ENCODE measurements at regions not wholly inside any gene's neighbourhood (a gene's known extent, or its start where the extent isn't known, plus 50 kb on each side); places are given as distances from the start of the nearest gene placed in this dataset.

DNA sequence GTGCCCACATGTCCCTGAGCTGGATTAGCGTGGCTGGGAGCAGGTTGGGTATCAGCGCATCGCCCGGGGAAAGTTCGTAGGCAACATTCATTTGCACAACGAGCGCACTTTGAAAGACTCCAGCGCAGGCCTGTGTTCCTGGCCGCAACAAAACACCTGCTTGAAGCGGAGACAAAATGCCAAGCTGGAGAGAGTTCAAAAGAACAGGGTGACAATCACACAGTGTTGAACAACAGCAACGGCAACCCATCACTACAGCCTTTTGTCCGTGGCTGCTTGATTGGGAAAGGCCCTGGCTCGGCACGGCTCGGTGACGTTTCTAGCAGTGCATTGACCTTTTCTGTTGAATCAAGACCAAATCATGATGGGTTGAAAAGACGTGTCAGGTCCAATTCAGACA is 336.3 kb downstream of the IRX1 start:
- no CpG with 5 or more reads among the region's 17 CpGs for WGBS (ENCODE audit: extremely low coverage, insufficient read length, low lambda C conversion rate)
- Histone ChIP-seq H2AK5ac (ENCODE audit: insufficient read length, low read length) (no peak overlapping the region), H3K4me1 (ENCODE audit: insufficient read depth, low read length) (no peaks in the 10 kb centered on the region), H2BK20ac (ENCODE audit: low read depth, low read length, poor library complexity, severe bottlenecking) (no peak overlapping the region), H3K23ac (ENCODE audit: insufficient read length, low read depth, low read length) (no peak overlapping the region), H2BK120ac (ENCODE audit: low read depth, low read length, poor library complexity, severe bottlenecking) (no peak overlapping the region), H2BK15ac (ENCODE audit: low read depth, low read length) (no peak overlapping the region), H3K79me1 (ENCODE audit: insufficient read depth, low read depth, low read length, poor library complexity, severe bottlenecking) (no peaks in the 10 kb centered on the region), H4K8ac (replicated peaks; ENCODE audit: insufficient read length, low read depth, low read length) (no peak overlapping the region), H4K5ac (ENCODE audit: insufficient read length, low read depth, low read length) (no peak overlapping the region), H3K4me2 (ENCODE audit: insufficient read depth, insufficient read length, low read length) (no peak overlapping the region), H3K14ac (ENCODE audit: insufficient read depth, low read length) (no peak overlapping the region), H3K18ac (ENCODE audit: insufficient read length, low read depth, low read length) (no peak overlapping the region), H4K91ac (ENCODE audit: insufficient read length, low read depth, low read length) (no peak overlapping the region), H3K9ac (ENCODE audit: extremely low read depth, insufficient read length, low read length) (no peak overlapping the region), H3T11ph (ENCODE audit: low read length) (no peak overlapping the region), H3K27ac (ENCODE audit: insufficient read length, low read depth, low read length) (no peak overlapping the region), H3K4ac (ENCODE audit: low read depth, low read length) (no peak overlapping the region), H3K79me2 (ENCODE audit: insufficient read depth, low read length) (no peaks in the 10 kb centered on the region), H2AFZ (ENCODE audit: low read length) (no peak overlapping the region), H3K27me3 (ENCODE audit: insufficient read depth, low read length) (no peaks in the 10 kb centered on the region), H2BK5ac (ENCODE audit: insufficient read length, low read length) (no peak overlapping the region), H3K9me3 (ENCODE audit: control insufficient read depth, low read depth, low read length) (no peaks in the 10 kb centered on the region), H4K20me1 (ENCODE audit: control insufficient read depth, insufficient read depth, insufficient read length) (no peaks in the 10 kb centered on the region), H2BK12ac (ENCODE audit: insufficient read length, low read depth, low read length) (no peak overlapping the region), H3K56ac (ENCODE audit: insufficient read length, low read depth, low read length) (no peak overlapping the region), H3K23me2 (ENCODE audit: insufficient read length, low read depth, low read length, poor library complexity, severe bottlenecking) (no peaks in the 10 kb centered on the region)
- H3K4me3 Mint-ChIP-seq = no peak overlapping the region
- DNase-seq = no peak
- 0 out of 4 replicates have a peak, but pooled peaks cover 0 to 3% of the 10 kb centered on the region in 2 experiments for H3K4me1 Mint-ChIP-seq
- H3K36me3 Mint-ChIP-seq (ENCODE audit: insufficient read depth in 1 of 3, low read depth in 3 of 3) = peaks cover 0 to 5% (median 0%) of the 10 kb centered on the region in 3 experiments; a peak in 2 of 7 replicates
- H3K27ac Mint-ChIP-seq = no peak overlapping the region
- TF ChIP-seq, protein P1, sequence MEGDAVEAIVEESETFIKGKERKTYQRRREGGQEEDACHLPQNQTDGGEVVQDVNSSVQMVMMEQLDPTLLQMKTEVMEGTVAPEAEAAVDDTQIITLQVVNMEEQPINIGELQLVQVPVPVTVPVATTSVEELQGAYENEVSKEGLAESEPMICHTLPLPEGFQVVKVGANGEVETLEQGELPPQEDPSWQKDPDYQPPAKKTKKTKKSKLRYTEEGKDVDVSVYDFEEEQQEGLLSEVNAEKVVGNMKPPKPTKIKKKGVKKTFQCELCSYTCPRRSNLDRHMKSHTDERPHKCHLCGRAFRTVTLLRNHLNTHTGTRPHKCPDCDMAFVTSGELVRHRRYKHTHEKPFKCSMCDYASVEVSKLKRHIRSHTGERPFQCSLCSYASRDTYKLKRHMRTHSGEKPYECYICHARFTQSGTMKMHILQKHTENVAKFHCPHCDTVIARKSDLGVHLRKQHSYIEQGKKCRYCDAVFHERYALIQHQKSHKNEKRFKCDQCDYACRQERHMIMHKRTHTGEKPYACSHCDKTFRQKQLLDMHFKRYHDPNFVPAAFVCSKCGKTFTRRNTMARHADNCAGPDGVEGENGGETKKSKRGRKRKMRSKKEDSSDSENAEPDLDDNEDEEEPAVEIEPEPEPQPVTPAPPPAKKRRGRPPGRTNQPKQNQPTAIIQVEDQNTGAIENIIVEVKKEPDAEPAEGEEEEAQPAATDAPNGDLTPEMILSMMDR (conservative IDR thresholded peaks at IDR 0.05) = no peak
- no peaks in the 10 kb centered on the region for H3K27me3 Mint-ChIP-seq (ENCODE audit: low read depth)
- peaks cover 2 to 5% of the 10 kb centered on the region in 2 experiments; a peak in 3 of 5 replicates for H3K9me3 Mint-ChIP-seq

All from H9 (cell line).